Lung (tissue), 11 donors: ENCODE measurements at regions not wholly inside any gene's neighbourhood (a gene's known extent, or its start where the extent isn't known, plus 50 kb on each side); places are given as distances from the start of the nearest gene placed in this dataset.
"Not testable (repeated sequence)": the region's sequence is repeated elsewhere in the genome, so short reads cannot be mapped to it uniquely, and the experiment has no call there.

ENCODE experiments used
- ATAC-seq: fragments of 200-7000 bp; cut with Tn5 transposase; one replicate; pipeline ENCODE4 v1.9.1; 2020; ENCODE audit warnings: moderate number of reproducible peaks; ENCODE audit not compliant: insufficient read depth, low FRiP score
- DNase-seq, 3 donors: peaks; one replicate each; pipeline ENCODE4 v3.0.0-alpha.2; 2013 to 2017
- H3K27ac ChIP-seq, 2 donors: one replicate each; pipeline ENCODE4 v1.5.1; 2013; ENCODE audit warnings: mild to moderate bottlenecking in 2 of 2, moderate library complexity in 2 of 2, control low read depth in 1 of 2, inconsistent platforms in 1 of 2, low read depth in 1 of 2, low read length in 1 of 2
- H3K27me3 ChIP-seq, 3 donors: one replicate each; pipeline ENCODE4 v1.5.1; 2013; ENCODE audit warnings: low read length in 2 of 3; ENCODE audit not compliant: control insufficient read depth in 3 of 3, insufficient read depth in 3 of 3
- H3K36me3 ChIP-seq, 4 donors: one replicate each; pipeline ENCODE4 v1.5.1; 2013; ENCODE audit warnings: low read length in 4 of 4, mild to moderate bottlenecking in 1 of 4, moderate library complexity in 1 of 4; ENCODE audit not compliant: control insufficient read depth in 4 of 4, insufficient read depth in 4 of 4
- H3K4me1 ChIP-seq, 5 donors: one replicate each; pipeline ENCODE4 v1.5.1; 2013; ENCODE audit warnings: low read length in 5 of 5, mild to moderate bottlenecking in 2 of 5, moderate library complexity in 1 of 5; ENCODE audit not compliant: control insufficient read depth in 5 of 5, insufficient read depth in 5 of 5
- H3K4me3 ChIP-seq: one replicate; pipeline ENCODE4 v1.5.1; 2013; ENCODE audit warnings: mild to moderate bottlenecking, control low read depth, moderate library complexity
- H3K9ac ChIP-seq, 2 donors: one replicate each; pipeline ENCODE4 v1.5.1; 2013; ENCODE audit warnings: low read length in 2 of 2, control low read depth in 1 of 2; ENCODE audit not compliant: insufficient read depth in 1 of 2
- H3K9me3 ChIP-seq, 4 donors: one replicate each; pipeline ENCODE4 v1.5.1; 2013; ENCODE audit warnings: low read length in 3 of 4, mild to moderate bottlenecking in 1 of 4, moderate library complexity in 1 of 4; ENCODE audit not compliant: control insufficient read depth in 4 of 4, insufficient read depth in 3 of 4
- WGBS, 2 donors: extraction: QIAGEN DNeasy Blood & Tissue Kit; methylation state at CpG; one replicate each; pipeline ENCODE4 v1.1.7; 2013; 5-methylcytosine and 5-hydroxymethylcytosine counted together
- TF ChIP-seq, protein P1 (sequence below): IDR thresholded peaks from 2 replicates; pipeline ENCODE4 v1.5.1; 2012; ENCODE audit warnings: mild to moderate bottlenecking; ENCODE audit errors: control extremely low read depth, extremely low read depth
- donor health status: control.
- donor health status: control.
- donor health status: Bipolar disorder and iron deficiency.
- donor health status: healthy.
- donor health status: DM: yes; HTN: yes; CAD: no.

GRCh38 chr12:5114436-5114835 lies 70.8 kb downstream of the KCNA5 start:
- Histone ChIP-seq H3K4me1 (peaks cover 0 to 2% (median 0%) of the 10 kb centered on the region in 5 donors), H3K9me3 (no peaks in the 10 kb centered on the region), H3K36me3 (no peaks in the 10 kb centered on the region), H3K9ac (no peak overlapping the region), H3K27me3 (peaks cover 0 to 8% (median 3%) of the 10 kb centered on the region in 3 donors), H3K27ac (peak overlapping the region in 1 of 2 donors; percentile 67), H3K4me3 (no peak overlapping the region)
- peak in 2 of 3 donors; percentile 38 to 52 for DNase-seq
- WGBS, 2 donors: 43 to 49% methylated on average over 7 of the region's 7 CpGs
- TF ChIP-seq, protein P1, sequence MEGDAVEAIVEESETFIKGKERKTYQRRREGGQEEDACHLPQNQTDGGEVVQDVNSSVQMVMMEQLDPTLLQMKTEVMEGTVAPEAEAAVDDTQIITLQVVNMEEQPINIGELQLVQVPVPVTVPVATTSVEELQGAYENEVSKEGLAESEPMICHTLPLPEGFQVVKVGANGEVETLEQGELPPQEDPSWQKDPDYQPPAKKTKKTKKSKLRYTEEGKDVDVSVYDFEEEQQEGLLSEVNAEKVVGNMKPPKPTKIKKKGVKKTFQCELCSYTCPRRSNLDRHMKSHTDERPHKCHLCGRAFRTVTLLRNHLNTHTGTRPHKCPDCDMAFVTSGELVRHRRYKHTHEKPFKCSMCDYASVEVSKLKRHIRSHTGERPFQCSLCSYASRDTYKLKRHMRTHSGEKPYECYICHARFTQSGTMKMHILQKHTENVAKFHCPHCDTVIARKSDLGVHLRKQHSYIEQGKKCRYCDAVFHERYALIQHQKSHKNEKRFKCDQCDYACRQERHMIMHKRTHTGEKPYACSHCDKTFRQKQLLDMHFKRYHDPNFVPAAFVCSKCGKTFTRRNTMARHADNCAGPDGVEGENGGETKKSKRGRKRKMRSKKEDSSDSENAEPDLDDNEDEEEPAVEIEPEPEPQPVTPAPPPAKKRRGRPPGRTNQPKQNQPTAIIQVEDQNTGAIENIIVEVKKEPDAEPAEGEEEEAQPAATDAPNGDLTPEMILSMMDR: no peak
- ATAC-seq: peak; percentile 19

- not testable (repeated sequence) for H3K36me3 ChIP-seq, H3K4me1 ChIP-seq, H3K4me3 ChIP-seq, H3K27ac ChIP-seq, H3K9me3 ChIP-seq, H3K9ac ChIP-seq, DNase-seq, H3K27me3 ChIP-seq, ATAC-seq
- 100% methylated on average over 3 of the region's 20 CpGs; no CpG with 5 or more reads in 1 of the 2 donors for WGBS, 2 donors
Measured at GRCh38 chr12:5121784-5122183, 78.1 kb downstream of the KCNA5 start.

DNA sequence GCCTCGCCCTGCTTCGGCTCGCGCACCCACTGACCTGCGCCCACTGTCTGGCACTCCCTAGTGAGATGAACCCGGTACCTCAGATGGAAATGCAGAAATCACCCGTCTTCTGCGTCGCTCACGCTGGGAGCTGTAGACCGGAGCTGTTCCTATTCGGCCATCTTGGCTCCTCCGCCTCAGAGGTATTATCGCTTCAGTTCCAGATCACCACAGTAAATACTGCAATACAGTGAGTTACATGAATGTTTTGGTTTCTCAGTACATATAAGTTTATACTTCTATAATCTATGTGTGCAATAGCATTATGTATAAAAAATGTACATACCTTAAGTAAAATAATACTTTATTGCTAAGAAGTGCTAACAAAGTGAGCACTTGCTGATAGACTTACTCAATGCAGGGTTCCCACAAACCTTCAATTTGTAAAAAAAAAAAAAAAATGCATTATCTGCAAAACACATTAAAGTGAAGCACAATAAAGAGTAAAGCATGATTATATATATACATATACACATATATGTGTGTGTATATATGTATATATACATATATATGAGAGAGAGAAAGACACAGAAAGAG lies 78.7 kb downstream of the KCNA5 start:
- not testable (repeated sequence) for H3K9me3 ChIP-seq, H3K36me3 ChIP-seq, ATAC-seq, DNase-seq, H3K4me1 ChIP-seq, H3K4me3 ChIP-seq, H3K27me3 ChIP-seq, H3K9ac ChIP-seq, H3K27ac ChIP-seq
- 84 to 97% methylated on average over 8 of the region's 14 CpGs for WGBS, 2 donors

- H3K4me1 ChIP-seq: no peaks in the 10 kb centered on the region
- H3K27me3 ChIP-seq: no peaks in the 10 kb centered on the region
- DNase-seq (no peak), ATAC-seq (no peak)
- H3K27ac ChIP-seq: no peak overlapping the region
- WGBS, 2 donors: 94 to 100% methylated on average over 2 of the region's 2 CpGs
- TF ChIP-seq, protein P1: no peak
- no peaks in the 10 kb centered on the region for H3K36me3 ChIP-seq
- H3K4me3 ChIP-seq: no peak overlapping the region
- no peak overlapping the region for H3K9ac ChIP-seq
- H3K9me3 ChIP-seq: no peaks in the 10 kb centered on the region
Measured at GRCh38 chr12:5123921-5124320, 80.2 kb downstream of the KCNA5 start.
